AG10803 (cell line): ENCODE measurements at regions not wholly inside any gene's neighbourhood (a gene's known extent, or its start where the extent isn't known, plus 50 kb on each side); places are given as distances from the start of the nearest gene placed in this dataset.
A peak's percentile ranks its signal among the peaks of the same experiment; 100 is the strongest.

ENCODE experiments used
- DNase-seq: peaks from one replicate; pipeline ENCODE4 v3.0.0; 2010; ENCODE audit warnings: low read depth
- H3K4me3 ChIP-seq: 2 replicates; pipeline ENCODE4 v1.5.1; 2011; ENCODE audit warnings: mild to moderate bottlenecking, low read length, control low read depth
- CTCF ChIP-seq: conservative IDR thresholded peaks from 2 replicates; pipeline ENCODE4 v1.5.1; 2011; ENCODE audit warnings: mild to moderate bottlenecking, low read length, control low read depth, inconsistent platforms

GRCh38 chr3:90007778-90008499, 900.5 kb downstream of the EPHA3 start:
- H3K4me3 ChIP-seq, result no peak overlapping the region
- no peak for DNase-seq
- no peak for TF ChIP-seq CTCF

GRCh38 chr3:90010341-90010740, 902.9 kb downstream of the EPHA3 start:
- no peak for TF ChIP-seq CTCF
- no peak overlapping the region for H3K4me3 ChIP-seq
- DNase-seq, result no peak

- TF ChIP-seq CTCF, result no peak
- no peak overlapping the region for H3K4me3 ChIP-seq
- DNase-seq, result no peak
Measured at GRCh38 chr3:90011131-90011530, 903.7 kb downstream of the EPHA3 start.

GRCh38 chr3:90011596-90011995, 904.2 kb downstream of the EPHA3 start:
- no peak for DNase-seq
- TF ChIP-seq CTCF, result no peak
- no peak overlapping the region for H3K4me3 ChIP-seq

GRCh38 chr3:90011996-90012395, 904.6 kb downstream of the EPHA3 start:
- TF ChIP-seq CTCF, result no peak
- DNase-seq, result no peak
- H3K4me3 ChIP-seq, result no peak overlapping the region

- peak; percentile 18 for DNase-seq
- H3K4me3 ChIP-seq, result no peak overlapping the region
- no peak for TF ChIP-seq CTCF
Measured at GRCh38 chr3:90015688-90016356, 908.4 kb downstream of the EPHA3 start.

- no peak for TF ChIP-seq CTCF
- DNase-seq, result no peak
- no peak overlapping the region for H3K4me3 ChIP-seq
Measured at GRCh38 chr3:90016555-90016954, 909.1 kb downstream of the EPHA3 start.
